OCI-LY3 (cell line): ENCODE measurements at regions not wholly inside any gene's neighbourhood (a gene's known extent, or its start where the extent isn't known, plus 50 kb on each side); places are given as distances from the start of the nearest gene placed in this dataset.
"Not testable (repeated sequence)": the region's sequence is repeated elsewhere in the genome, so short reads cannot be mapped to it uniquely, and the experiment has no call there.

Source experiments
- H2AFZ ChIP-seq: fragments of 200-600, 300-600 bp; shearing (Covaris generic); 2 replicates; pipeline ENCODE4 v1.6.0; 2014; ENCODE audit warnings: antibody characterized with exemption, low read depth, low read length
- H3K27ac ChIP-seq: fragments of 200-600, 300-600 bp; sonication (generic); 2 replicates; pipeline ENCODE4 v1.5.1; 2014; ENCODE audit warnings: mild to moderate bottlenecking, low read length, moderate library complexity, mixed read lengths
- H3K27me3 ChIP-seq: fragments of 200-600, 300-600 bp; sonication (generic); 2 replicates; pipeline ENCODE4 v1.6.1; 2014; ENCODE audit warnings: low read depth, low read length, mixed read lengths
- H3K36me3 ChIP-seq: fragments of 200-600, 300-600 bp; sonication (generic); replicated peaks from 2 replicates; pipeline ENCODE3; 2014; ENCODE audit warnings: low read depth, low read length, mixed read lengths
- H3K4me1 ChIP-seq: fragments of 300-600, 200-600 bp; sonication (generic); 2 replicates; pipeline ENCODE4 v1.6.1; 2014; ENCODE audit warnings: low read length, mixed read lengths
- H3K4me2 ChIP-seq: fragments of 200-600, 300-600 bp; sonication (generic); 2 replicates; pipeline ENCODE4 v1.6.1; 2014; ENCODE audit warnings: low read length, mixed read lengths
- H3K4me3 ChIP-seq: fragments of 300-600, 200-600 bp; sonication (generic); 2 replicates; pipeline ENCODE4 v1.5.1; 2014; ENCODE audit warnings: antibody characterized with exemption, mild to moderate bottlenecking, low read length, moderate library complexity
- H3K79me2 ChIP-seq: fragments of 300-600, 200-600 bp; shearing (Covaris generic); 2 replicates; pipeline ENCODE4 v1.6.1; 2014; ENCODE audit warnings: mild to moderate bottlenecking, low read length, mixed read lengths
- H3K9ac ChIP-seq: fragments of 300-600, 200-600 bp; shearing (Covaris generic); 2 replicates; pipeline ENCODE4 v1.6.0; 2014; ENCODE audit warnings: mild to moderate bottlenecking, low read length, moderate library complexity
- H3K9me3 ChIP-seq: fragments of 200-600, 300-600 bp; shearing (Covaris generic); 2 replicates; pipeline ENCODE4 v1.6.1; 2014; ENCODE audit warnings: low read length, mixed read lengths; ENCODE audit not compliant: insufficient read depth
- H4K20me1 ChIP-seq: fragments of 200-600, 300-600 bp; sonication (generic); 2 replicates; pipeline ENCODE4 v1.6.1; 2016; ENCODE audit warnings: low read length, mixed read lengths; ENCODE audit not compliant: insufficient read depth

DNA sequence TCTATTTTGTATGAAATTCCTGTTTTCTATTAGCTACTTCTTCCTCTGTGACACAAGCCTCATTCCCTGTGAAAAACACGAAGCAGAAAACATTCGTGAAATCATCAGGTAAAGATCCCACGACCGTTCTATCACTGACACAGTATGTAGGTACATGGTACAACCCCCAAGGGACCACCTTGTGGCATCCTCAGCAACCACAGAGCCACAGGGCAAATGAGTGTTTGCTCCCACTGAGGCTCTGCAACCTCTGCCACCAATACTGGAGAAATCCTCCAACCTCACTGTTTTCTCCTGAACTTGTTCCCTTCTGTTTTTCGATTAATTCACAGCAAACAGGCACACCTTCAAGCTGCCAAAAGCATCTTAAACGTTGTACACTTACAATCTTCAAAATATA lies 83.7 kb upstream of the FBXO28 start:
- H2AFZ ChIP-seq, H4K20me1 ChIP-seq, H3K27ac ChIP-seq, H3K4me2 ChIP-seq, H3K36me3 ChIP-seq, H3K79me2 ChIP-seq, H3K9me3 ChIP-seq, H3K27me3 ChIP-seq, H3K9ac ChIP-seq, H3K4me3 ChIP-seq, H3K4me1 ChIP-seq: not testable (repeated sequence)

DNA sequence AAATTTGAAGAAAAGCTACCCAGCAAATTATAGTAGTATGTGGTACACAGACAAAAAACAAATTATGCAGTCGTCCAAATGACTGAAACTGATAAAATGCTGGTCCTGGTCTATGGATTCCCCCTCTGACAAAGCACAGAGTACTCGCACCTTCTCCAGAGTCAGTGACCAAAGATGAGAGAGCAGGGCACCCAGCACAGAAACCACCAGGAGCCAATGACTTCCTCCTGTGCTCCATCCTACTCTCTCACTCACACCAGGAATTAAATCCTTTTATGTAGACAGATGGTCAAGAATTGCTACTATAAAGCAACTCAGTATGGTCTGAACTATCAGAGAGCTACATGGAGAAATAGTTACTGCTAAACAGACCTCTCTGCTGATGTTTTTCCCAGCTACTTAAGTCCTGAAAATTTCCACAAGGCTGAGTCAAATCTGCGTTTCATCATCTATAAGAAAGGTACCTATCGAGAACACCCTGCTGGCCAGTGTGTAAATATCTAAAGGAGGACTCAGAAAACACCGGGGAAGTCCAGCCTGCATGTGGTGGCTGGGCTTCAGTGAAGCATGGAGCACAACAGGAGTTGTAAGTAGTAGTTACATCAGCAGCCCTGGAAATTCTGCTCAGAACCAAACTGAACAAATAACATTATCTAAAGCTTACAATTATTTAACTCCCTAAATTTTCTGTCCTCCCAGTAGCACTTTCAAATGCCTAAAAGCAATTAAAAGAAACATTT lies 84.5 kb upstream of the FBXO28 start:
- not testable (repeated sequence) for H3K4me1 ChIP-seq, H4K20me1 ChIP-seq, H3K79me2 ChIP-seq, H3K27ac ChIP-seq, H3K4me3 ChIP-seq, H3K9me3 ChIP-seq, H2AFZ ChIP-seq, H3K27me3 ChIP-seq, H3K36me3 ChIP-seq, H3K9ac ChIP-seq
- peak overlapping the region; percentile 20; the same call in 1 of the 2 replicates for H3K4me2 ChIP-seq

DNA sequence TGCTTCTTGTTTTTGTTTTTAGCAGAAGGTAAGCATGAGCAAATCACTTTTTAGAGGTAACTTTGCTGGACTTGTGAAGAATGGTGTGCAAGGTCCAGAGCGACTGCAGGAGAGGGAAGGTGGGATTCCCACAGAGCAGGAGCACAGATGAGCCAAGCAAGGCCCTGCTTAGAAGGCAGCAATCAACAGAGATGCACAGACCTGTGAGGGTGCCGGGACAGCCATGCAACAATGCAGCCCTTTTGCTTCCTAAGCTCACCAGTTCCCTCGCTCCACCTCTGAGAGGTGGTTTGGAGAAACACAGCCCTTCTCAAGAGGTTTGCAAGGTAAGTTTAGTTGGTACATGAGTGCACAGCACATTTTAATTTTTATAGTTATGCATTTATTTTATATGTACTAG lies 85.1 kb upstream of the FBXO28 start:
- not testable (repeated sequence) for H3K36me3 ChIP-seq, H3K4me3 ChIP-seq, H3K9ac ChIP-seq, H3K4me1 ChIP-seq, H4K20me1 ChIP-seq, H3K9me3 ChIP-seq, H3K79me2 ChIP-seq, H3K27me3 ChIP-seq, H3K27ac ChIP-seq, H3K4me2 ChIP-seq, H2AFZ ChIP-seq

DNA sequence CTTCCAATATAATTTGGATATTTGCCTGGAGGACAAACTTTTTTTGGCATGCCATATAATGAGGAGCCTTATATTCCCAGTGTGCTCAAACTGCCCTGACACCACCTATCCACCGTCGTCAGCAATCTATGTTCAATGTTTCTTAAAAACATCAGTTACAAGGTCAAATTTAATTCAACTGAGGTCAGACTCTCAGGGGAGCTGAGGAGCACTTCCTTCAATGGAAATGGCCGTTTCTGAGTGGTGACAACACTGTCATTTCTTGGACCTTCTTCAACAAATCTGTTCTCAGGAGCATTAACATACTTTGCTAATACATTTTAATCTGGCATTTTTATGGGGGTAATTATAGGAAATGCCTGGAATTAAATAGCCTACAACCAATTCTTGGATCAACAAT lies 90.8 kb upstream of the FBXO28 start:
- not testable (repeated sequence) for H2AFZ ChIP-seq, H3K36me3 ChIP-seq, H3K4me2 ChIP-seq, H3K4me1 ChIP-seq, H3K4me3 ChIP-seq, H3K27me3 ChIP-seq, H4K20me1 ChIP-seq, H3K27ac ChIP-seq, H3K9ac ChIP-seq, H3K9me3 ChIP-seq, H3K79me2 ChIP-seq

DNA sequence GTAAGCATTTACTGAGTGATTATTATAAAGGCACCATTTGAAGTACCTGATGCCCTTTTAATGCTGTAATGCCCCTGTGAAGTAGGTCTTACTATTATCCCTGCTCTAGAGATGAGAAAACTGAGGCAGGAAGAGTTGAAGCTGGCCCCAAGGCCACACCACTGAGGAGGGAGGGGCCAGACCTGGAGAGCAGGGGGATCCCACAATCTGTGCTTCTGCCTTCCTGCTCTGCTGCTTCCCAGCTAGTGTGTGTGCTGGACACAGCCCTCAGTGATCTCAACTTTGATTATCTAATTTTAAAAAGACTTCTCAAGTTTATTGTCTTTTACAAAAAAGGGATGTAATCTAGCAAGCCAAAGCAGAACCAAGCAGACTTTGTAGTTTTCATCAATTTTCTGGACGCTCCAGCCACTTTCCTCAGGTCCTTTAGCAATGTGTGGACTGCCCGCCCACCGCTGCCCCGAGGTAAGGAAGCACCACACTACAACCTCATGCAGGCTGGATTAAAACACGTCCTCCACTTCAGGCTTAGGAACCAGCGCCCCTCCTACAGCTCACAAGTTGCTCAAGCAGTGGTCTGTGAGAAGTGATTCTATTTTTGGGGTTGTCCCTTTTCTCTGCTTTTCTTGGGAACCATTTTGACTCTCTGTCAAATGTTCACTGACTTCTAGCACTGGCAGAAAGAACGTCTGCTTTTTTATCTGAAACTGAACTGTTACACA lies 91.5 kb upstream of the FBXO28 start:
- not testable (repeated sequence) for H3K9me3 ChIP-seq, H3K9ac ChIP-seq, H3K79me2 ChIP-seq, H3K27me3 ChIP-seq, H3K4me1 ChIP-seq, H2AFZ ChIP-seq, H3K4me2 ChIP-seq, H3K27ac ChIP-seq, H3K4me3 ChIP-seq, H4K20me1 ChIP-seq, H3K36me3 ChIP-seq

DNA sequence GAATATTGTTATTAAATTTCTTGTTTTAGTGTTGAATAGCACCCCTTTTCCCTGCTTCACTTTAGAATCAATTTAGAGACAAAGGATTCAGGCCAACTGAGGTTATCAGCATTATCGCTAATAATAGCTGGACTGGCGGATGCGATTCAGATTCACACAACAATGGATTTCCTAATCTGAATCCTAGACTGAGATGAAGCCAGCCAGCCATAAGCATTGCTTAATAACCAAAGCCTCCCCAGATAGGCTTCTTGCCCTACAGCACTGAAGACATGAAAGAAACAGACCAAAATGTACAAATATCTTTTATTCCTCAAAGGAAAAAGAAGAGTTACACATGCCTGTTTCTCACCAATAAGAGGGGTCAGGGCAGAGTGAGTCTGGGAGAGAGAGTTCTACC lies 94.0 kb upstream of the FBXO28 start:
- not testable (repeated sequence) for H3K27me3 ChIP-seq, H3K27ac ChIP-seq, H3K4me2 ChIP-seq, H4K20me1 ChIP-seq, H3K9me3 ChIP-seq, H2AFZ ChIP-seq, H3K4me1 ChIP-seq, H3K79me2 ChIP-seq, H3K4me3 ChIP-seq, H3K36me3 ChIP-seq, H3K9ac ChIP-seq

DNA sequence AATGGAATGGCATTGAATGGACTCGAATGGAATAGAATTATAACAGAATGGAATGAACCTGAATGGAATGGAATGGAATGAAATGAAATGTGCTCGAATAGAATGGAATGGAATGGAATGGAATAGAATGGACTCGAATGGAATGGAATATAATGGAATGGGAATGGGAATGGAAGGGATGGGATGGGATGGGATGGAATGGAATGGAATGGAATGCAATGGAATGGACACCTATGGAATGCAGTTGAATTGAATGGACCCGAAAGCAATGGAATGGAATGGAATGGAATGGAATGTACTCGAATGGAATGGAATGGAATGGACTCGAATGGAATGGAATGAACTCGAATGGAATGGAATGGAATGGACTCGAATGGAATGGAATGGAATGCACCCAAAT lies 98.1 kb upstream of the FBXO28 start:
- not testable (repeated sequence) for H3K27me3 ChIP-seq, H3K27ac ChIP-seq, H3K4me1 ChIP-seq, H3K79me2 ChIP-seq, H2AFZ ChIP-seq, H3K9ac ChIP-seq, H3K36me3 ChIP-seq, H3K4me3 ChIP-seq, H4K20me1 ChIP-seq, H3K4me2 ChIP-seq
- peaks cover 29% of the 10 kb centered on the region for H3K9me3 ChIP-seq
